HG03060 (cell line): ENCODE measurements at regions not wholly inside any gene's neighbourhood (a gene's known extent, or its start where the extent isn't known, plus 50 kb on each side); places are given as distances from the start of the nearest gene placed in this dataset.
A peak's percentile ranks its signal among the peaks of the same experiment; 100 is the strongest.

ENCODE experiments used
- ATAC-seq: cut with Tn5 transposase; IDR thresholded peaks from one replicate; pipeline ENCODE4 v1.9.1; 2021; ENCODE audit warnings: low read depth, moderate number of reproducible peaks; ENCODE audit not compliant: unreplicated experiment

DNA sequence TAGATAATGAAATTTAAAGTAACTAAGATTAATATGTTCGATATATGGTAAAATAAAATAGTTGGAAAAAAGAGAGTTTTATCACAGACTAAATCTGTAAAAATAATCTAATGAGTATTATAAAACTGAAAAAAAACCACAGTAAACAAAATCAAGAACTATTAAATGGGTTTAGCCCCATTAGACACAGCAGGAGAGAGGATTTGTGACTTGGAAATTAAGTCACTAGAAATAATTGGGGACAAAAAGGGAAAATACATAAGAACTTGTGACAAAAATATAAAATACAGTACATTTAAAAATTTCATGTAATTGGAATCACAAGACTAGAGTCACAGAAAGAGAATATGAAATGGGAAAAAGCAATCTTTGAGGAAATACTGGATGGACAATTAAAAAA lies 1114.6 kb upstream of the KLHL29 start:
- ATAC-seq: no peak

DNA sequence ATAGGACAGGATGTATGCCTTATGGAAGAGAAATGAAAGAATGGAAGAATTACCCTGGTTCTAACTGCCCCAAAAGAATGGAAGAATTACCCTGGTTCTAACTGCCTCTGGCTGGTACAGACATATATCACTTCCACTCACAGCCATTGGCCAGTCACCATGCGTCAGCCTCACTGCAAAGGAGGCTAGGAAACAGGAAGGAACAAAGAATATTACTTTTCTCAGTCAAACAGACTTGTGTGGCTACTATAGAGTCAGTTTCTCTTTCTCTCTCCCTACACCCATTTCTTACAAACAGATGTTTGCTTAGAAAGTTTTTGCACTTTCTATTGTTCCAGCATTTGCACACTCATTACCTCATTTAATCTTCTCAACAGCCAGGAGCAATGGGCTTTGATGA lies 1111.1 kb upstream of the KLHL29 start:
- ATAC-seq: no peak

DNA sequence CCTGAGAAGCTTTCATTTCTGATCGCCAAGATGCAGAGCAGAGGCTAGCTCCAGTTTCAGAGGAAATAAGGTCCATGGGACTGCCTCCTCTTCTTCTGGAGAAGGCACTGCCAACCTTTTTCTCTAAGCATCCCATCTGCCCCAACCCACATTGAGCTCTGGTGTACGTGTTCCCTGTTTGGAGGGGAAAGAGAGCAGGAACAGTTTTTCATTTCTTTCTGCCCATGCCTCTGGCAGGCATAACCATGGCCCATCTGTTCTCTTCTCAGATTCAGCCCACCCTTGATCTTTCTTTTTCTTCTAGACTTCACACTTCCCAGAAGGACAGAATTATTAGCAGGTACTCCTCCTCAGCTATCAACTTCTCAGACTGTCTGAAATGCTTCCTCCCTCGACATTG lies 1110.3 kb upstream of the KLHL29 start:
- no peak for ATAC-seq

DNA sequence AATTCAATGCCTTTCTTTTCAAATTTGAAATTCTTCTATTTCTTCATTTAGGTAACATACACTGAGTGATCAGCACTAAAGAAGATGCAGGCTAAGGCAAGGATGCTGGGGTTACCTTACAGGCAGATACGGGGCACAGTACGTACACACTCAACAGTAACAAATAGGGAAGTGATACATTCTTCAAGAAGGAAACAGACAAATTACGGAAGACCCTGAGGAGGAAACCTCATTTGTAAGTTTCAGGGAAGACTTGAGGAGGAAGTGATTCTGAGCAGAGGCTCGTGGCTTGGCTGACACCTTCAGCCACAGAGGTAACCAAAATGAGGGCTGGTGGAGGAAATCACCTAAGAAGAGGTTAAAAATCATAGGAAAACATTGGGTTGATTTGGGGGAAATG lies 1108.3 kb upstream of the KLHL29 start:
- peak; percentile 63 for ATAC-seq

DNA sequence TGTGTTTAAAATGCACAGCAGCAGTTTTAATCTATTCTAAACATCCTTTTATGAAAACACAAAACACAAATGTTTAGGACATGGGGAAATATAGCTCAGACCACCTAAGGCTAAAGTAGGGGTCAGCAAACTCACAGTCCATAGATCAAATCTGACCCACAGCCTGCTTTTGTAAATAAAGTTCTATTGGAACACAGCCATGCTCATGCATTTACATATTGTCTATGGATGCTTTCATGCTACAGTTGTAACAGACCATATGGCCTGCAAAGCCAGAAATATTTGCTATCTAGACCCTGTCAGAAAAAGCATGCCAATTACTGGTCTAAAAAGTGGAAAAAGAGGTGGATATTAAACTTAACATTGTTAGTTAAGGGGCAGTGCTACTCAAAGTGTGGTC lies 1105.4 kb upstream of the KLHL29 start:
- ATAC-seq: no peak

DNA sequence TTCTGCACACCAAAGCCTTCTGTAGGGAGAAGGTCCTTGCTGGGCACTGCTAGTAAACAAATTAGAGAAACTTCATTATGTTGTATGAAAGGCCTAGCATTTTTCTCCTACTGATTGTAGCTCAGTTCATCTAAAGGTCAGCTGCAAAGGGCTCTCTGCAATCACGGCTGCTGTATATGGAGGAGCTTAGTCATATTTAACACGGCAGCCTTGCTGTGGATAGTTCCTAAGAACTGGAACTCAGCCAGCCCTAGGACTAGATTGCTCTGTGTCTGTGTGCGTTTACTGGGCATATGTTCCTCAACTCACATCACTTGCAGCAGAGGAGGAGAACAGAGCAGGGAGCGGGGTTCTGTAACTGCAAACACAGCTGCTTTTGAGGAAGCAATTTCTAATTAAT lies 1103.9 kb upstream of the KLHL29 start:
- no peak for ATAC-seq

DNA sequence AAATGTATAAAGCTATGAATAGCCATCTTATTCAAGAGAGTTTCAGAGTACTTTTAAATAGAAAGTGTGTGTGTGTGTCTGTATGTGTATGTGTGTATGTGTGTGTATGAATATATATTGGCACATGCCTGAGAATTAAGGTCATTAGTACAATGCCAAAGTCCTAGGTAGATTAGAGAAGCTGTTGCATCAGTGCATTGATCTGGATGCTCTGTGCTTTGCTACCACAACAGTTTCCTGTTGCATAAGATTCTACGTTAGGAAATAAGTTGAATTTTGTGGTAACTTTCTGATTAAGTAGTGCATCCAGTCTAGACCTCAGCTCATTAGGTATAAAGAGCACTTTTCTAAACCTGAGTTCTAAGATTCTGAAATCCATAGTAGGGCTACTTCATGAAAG lies 1102.8 kb upstream of the KLHL29 start:
- ATAC-seq: no peak

DNA sequence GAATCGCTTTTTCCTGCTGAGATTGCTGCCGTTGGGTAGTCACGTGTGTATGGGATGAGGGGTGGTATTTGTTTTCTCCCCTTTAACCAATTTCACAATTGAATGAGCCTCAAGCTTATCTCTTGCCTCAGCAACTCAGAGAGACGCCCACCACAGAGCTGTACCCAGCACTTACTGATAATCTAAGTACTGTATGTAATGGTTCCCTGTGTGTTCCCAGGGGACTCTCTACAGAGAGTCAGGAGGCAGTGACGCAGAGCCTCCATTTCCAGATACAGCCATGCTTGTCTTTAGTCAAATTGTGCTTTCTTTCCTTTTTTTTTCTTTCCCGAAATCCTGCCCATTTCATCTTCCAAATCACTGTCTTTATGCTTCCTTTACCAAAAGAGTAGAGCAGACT lies 1102.1 kb upstream of the KLHL29 start:
- no peak for ATAC-seq

DNA sequence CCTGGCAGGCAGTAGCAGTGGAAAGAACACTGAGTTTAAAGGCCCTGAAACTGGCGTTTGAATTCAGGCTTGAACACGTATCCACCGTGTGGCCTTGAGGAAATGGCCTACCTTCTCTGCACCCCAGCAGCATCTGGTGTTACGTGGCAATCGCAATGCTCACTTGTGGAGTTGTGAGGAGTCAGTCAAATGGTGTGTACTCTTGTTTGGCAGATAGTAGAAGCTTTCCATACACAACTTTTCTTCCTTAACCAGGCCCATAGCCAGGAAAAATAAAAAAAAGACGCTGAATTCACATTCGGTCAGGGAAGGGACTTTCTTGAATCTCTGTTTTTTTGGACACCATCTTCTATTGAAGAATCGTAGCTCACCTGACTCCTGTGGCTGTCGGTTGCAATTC lies 1101.5 kb upstream of the KLHL29 start:
- no peak for ATAC-seq

DNA sequence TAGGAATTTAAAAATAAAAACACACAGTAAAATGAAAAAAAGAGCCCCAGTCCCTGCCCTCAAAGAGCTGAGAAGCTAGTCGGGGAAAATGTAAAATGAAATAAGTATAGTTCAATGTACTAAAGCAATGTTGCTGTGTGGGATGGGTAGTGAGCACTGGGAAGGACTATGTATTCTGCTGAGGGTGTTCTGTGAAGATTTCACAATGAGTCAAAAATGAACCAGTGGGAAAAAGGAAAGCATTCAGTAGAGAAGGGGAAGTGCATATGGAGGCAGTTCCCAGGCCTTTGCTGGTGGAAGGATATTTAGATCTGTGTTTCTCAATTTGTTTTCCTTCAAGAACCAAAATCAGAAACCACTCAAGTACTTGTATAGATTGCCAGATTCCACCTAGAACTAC lies 1094.7 kb upstream of the KLHL29 start:
- no peak for ATAC-seq

DNA sequence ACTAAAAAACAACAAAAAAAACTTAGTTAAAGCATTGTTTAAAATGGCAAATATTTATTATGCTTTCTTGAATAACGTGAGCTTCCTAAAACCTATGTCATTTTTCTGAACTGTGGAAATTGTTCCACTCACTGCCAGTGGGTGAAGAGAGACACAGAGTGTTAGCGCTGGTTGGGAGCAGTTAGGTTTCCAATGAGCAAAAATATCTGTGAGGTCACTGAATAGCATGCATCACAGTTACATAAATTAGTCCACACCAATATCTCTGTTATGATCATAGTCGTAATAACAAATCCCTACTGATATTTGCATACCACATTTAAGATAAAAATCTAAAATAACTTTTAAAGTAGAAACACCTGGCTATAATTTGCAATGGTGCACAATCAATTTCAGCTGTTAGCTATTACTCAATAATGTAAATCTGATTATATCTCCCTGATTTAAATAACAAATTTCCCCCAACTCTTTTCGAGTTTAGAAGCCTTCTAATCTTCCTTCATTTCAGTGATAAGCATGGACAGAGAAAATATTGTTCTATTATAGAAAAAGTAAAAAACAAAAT lies 1094.0 kb upstream of the KLHL29 start:
- no peak for ATAC-seq

DNA sequence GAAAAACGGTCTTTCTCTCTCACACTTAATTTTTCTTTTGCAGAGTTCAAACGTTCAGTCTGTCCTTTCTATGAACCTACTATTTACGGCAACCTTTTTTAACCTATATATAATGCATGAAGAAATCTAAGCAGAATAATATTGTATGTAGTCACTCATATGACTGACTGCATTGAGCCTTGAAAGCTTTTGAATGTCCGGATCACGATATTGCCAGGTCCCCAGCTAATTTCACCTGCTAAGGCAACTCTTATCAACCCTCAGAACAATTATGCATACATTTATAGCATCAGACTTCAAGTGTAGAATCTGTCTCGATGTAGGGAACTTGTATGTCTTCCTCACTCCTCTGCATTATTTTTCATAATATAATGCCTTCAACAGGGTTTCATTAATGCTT lies 1083.8 kb upstream of the KLHL29 start:
- no peak for ATAC-seq

DNA sequence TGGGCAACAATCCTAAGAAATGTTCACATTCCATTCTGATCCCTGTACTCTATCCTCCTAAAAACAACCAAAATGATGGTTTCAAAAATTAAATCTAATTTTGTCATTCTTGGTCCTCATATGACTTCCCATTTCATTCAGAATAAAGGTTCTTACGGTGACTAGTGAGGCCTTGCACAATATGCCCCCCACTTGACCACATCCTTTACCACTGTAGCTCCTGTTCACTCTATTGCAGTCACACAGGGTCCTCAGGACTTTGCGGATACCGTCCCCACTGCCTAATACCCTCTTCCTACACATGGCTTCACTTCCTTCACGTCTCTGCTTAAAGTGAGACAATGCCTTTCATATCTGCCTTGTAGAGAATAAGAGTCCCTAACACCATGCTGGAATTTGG lies 1058.7 kb upstream of the KLHL29 start:
- no peak for ATAC-seq

DNA sequence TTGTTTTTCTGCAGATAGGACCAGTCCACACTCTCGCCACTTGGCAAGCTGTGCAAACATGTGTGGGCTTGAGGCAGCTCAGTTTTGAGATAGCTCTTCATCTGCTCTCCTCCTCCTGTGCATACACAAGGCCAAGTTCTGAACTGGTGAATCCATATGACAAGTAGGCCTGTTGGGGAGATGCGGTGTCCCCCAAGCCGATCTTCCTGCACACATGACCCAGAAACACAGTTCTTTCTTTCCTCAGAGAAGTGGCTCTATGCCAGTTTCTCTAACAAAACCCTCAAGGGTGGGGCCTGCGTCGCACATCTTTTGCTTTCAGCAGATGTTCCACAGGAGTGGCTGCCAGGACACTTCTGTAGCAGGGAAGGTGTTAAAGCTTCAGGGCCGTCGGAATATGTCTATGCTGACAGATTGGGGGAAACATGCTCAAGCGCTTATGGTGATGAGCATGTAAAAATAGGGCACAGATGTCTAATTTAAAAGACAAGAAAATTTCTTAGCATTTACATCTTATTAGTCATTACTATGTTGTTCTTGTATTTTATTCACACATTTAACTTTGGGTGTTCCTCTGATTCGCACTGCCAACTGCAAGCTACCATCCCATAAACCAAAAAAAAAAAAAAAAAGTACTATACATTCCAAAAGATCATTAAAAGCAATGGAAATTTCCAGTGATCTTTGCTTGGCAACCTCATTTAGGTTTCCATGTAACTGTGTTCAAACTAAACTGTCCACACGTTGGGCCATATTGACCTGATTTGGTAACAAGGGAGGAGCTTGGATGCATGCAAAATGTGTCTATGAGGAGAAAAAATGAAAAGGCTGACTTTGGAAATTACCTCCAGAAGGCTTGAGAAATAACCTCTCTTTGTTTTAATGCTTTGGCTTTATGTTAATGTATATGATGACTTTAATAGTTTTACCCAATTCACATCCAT lies 1055.5 kb upstream of the KLHL29 start:
- no peak for ATAC-seq

DNA sequence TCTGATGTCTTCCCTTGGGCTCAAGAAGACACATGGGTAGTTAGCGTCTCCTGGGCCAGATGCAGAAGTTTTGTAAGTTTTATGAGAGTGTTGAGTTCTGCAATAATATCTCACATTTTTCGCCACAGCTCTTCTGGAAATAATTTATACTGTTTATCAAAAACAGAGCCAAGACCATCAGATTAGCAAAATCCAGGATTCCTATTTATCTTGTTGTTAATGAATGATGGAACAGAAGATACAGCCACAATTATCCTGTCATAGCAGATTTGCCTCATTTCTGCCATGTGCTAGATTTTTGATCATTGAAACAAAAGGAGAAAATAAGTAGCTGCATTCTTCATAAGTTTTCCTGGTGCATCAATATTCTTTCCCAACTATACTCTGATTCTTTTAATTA lies 1048.6 kb upstream of the KLHL29 start:
- no peak for ATAC-seq

DNA sequence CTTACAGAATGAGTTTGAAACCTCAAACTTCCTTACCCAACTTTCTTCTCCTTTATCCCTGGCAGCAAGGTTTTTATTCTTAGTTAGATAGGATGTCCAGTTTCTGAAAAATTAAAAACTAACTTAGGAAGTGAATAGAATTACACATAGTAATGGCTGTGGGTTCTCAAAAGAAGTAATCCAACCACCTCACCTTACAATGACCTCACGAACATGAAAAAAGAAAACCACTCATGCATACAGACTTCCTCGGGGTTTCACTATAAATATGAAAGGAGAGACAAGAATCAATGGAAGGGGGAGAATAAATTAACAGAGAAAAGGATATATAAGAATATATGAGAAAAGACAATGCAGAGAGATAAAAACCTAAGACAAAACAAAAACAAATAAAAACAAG lies 1044.3 kb upstream of the KLHL29 start:
- ATAC-seq: no peak

DNA sequence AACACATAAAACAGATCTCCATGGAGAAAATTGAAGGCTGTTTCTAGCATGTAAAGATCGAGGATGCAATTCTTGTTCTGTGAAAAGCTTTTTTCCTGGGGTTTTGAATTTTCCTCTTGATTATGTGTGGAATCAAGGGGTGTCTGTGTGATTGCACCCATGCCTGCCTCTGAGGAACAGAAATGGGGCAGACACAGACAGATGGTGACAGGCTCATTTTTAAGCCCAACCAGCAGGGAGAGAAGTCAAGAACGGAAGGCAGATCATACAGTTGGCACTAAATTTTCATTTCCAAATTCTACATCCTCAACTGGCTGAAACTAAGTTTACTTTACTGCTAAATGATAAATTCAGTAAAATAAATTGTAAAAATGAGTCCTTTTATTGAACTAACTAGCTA lies 1037.7 kb upstream of the KLHL29 start:
- no peak for ATAC-seq

DNA sequence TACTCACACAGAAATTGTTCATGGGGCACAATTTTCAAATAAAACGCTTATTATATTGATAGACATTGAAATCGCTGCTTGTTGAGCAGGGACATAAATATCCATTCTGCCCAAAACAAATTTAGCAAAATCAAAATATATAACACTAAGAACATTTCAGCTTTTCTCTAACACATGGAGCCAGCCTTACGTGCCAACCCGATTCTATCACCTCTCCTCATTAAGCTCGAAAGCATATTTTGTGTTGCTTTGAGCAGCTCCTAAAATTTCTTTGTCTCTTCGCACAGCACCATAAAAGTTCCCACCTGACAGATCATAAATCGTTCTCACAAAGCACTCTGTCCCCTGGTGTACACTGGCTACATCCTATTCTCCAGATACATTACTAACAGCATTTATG lies 1034.4 kb upstream of the KLHL29 start:
- ATAC-seq: no peak

DNA sequence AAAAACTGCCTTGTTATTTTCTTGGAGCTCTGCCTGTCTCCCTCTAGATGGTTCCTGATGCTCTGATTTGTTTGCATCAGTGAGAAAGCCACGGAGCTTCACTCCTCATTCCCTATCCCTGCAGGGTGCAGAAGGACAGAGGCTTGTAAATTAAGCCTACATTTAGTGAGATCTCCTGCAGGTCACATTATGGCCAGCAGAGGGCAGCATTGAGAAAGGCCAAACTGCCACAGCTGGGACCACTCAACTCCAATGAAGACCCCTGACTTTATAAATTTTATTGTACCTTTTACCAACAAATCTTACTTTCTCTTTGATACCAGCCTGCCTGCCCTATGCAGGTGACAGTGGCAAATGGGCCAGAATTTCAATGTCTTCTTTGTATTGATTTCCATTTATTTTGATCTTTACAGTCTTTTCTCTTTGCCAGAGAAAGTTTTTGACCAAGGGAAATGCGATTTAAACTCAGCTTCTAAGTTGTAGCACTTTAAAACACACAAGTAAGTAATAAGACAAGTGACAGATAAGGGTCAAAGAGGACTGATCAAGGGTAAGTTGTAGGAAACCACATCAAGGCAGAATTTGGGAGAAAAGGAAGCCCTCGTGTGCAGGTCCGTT lies 1029.1 kb upstream of the KLHL29 start:
- no peak for ATAC-seq

DNA sequence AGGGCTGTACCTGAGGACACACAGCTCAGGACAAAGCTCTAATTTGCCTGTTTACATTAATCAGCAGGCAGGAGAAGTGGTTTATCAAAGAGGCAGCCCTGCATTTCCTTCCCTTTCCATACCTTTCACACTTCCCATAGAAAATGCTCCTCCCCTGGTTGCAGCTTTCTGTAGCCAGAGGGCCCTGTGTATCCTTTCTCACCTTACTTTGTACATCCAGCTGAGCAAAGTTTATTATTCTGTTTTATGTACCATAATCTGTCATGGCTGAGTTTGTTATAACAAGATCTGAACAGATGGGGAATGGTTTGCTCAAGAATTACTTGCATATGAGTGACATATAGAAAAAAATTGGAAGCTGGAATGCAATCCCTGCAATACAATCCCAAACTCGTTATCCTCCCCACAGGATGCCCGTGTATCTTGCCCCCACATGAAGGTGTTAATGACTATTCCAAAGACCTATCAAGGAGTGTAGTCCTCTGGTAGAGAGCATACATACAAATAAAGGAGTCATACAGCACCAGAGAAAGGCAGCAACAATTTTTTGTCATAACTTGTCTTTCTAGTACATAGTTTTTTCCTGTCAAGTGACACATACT lies 1025.8 kb upstream of the KLHL29 start:
- ATAC-seq: no peak

DNA sequence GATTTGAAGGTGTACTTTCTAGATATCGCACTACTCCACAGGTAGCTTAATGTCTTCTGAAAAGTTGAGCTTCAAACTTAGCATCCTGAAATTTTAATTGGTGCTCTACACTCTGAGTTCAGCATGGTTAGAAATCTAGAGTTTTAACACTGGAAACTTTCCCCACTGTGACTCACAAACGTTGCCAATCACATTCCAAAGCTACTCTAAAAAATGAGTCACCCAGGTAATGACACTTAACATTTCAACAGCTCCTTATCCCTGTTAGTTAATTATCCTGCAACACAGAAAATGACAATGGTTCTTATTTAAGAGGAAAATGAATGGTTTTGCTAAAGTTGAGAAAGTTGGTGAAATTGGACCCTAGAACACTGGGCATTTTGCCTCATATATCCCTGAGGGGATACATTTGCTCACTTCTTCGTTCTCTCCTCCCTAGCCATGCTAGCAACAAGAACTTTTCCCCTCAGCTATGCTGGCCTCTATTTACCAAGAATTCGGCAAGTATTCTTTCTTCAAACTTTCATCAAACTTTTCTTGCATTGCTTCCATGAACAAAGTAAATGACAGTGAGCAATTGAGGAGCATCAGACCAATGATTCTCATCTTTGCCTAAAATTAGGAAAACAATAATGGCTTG lies 1024.1 kb upstream of the KLHL29 start:
- no peak for ATAC-seq
